Ectodermal cell (in vitro differentiated cells): ENCODE measurements at regions not wholly inside any gene's neighbourhood (a gene's known extent, or its start where the extent isn't known, plus 50 kb on each side); places are given as distances from the start of the nearest gene placed in this dataset.

Source experiments
- H3K27ac ChIP-seq: 2 replicates; pipeline ENCODE4 v1.7.0; 2013; ENCODE audit warnings: mild to moderate bottlenecking, low read depth, low read length; ENCODE audit not compliant: insufficient read depth, poor library complexity, severe bottlenecking
- H3K27me3 ChIP-seq: 2 replicates; pipeline ENCODE4 v1.7.0; 2013; ENCODE audit warnings: mild to moderate bottlenecking, low read length; ENCODE audit not compliant: insufficient read depth, control insufficient read depth, poor library complexity, severe bottlenecking
- H3K36me3 ChIP-seq: one replicate; pipeline ENCODE4 v1.7.0; 2013; ENCODE audit warnings: low read length; ENCODE audit not compliant: control insufficient read depth, insufficient read depth
- H3K4me1 ChIP-seq: one replicate; pipeline ENCODE4 v1.7.0; 2013; ENCODE audit warnings: low read length; ENCODE audit not compliant: control insufficient read depth, insufficient read depth
- H3K4me3 ChIP-seq: 2 replicates; pipeline ENCODE4 v1.7.0; 2013; ENCODE audit warnings: low read depth, low read length, control low read depth; ENCODE audit not compliant: insufficient read depth
- H3K9me3 ChIP-seq: 2 replicates; pipeline ENCODE4 v1.7.0; 2013; ENCODE audit warnings: mild to moderate bottlenecking, low read length, moderate library complexity; ENCODE audit not compliant: control insufficient read depth
- WGBS, 2 experiments: methylation state at CpG; one replicate each; pipeline ENCODE4 v1.1.7; 2013; ENCODE audit warnings: missing lambda C conversion rate in 2 of 2; 5-methylcytosine and 5-hydroxymethylcytosine counted together

DNA sequence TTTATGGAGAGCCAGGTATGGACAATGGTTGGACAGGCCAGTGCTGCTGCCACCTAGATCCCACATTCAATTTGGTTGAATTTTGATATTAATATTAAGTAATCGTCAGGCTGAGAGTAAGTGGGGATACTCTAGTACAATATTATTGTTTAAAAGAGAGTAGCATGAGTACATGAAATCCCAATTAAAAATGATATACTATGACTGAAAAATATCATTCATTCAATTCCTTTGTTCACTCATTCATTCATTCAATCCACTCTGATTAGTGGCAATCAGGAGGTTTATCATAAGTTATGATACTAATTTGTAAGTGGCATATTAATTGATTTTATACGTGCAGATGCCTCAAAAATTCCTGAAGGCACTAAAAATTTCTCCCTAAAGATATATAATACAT is 224.2 kb downstream of the DMRT2 start:
- Histone ChIP-seq H3K27ac (no peak overlapping the region), H3K27me3 (no peaks in the 10 kb centered on the region), H3K4me1 (no peaks in the 10 kb centered on the region), H3K9me3 (no peaks in the 10 kb centered on the region), H3K4me3 (no peak overlapping the region), H3K36me3 (no peaks in the 10 kb centered on the region)
- WGBS, 2 experiments, result no CpG with 5 or more reads among the region's 2 CpGs

DNA sequence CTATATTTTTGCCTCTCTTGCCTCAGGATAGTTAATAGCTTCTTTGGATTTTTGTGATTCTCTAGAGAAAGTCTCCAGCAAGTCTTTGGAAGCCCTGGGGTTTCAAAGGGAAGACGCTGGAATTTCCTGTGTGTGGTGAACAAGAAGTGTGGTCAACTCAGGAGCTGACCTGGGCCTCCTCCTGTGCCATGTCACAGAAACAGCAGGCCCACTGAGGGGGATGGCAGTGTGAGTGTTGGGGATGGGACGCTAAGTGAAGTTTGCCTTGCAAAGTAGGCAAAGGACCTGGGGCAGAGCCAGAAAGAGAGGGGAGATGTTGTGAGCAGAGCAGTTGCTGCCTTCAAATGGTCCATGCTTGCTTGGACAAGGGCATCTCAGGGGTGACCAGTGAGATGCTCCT is 226.3 kb downstream of the DMRT2 start:
- H3K4me3 ChIP-seq, result no peak overlapping the region
- H3K9me3 ChIP-seq, result no peaks in the 10 kb centered on the region
- 26 to 39% methylated on average over 2 of the region's 2 CpGs for WGBS, 2 experiments
- H3K36me3 ChIP-seq, result no peaks in the 10 kb centered on the region
- no peak overlapping the region for H3K27ac ChIP-seq
- no peaks in the 10 kb centered on the region for H3K4me1 ChIP-seq
- no peaks in the 10 kb centered on the region for H3K27me3 ChIP-seq

DNA sequence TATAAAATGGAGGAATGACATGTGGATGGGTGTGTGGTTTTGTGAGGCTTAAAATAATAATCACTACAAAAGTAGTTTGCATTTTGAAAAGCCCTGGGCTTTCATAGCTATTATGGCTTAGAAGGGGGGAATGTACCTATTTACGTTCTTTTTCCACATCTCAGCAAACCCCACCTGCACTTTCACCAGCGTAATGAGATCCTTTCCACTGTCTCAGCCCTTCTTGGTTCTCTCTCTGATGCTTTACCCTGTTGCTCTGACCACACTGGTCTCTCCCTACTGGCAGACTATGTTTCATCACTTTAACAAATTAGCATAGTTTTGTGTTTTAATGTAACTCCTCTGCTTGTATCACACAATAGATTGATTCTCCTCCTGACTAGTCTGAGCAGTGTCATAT is 234.6 kb downstream of the DMRT2 start:
- Histone ChIP-seq H3K4me1 (no peaks in the 10 kb centered on the region), H3K4me3 (no peak overlapping the region), H3K27ac (no peak overlapping the region), H3K36me3 (no peaks in the 10 kb centered on the region), H3K9me3 (no peaks in the 10 kb centered on the region), H3K27me3 (no peaks in the 10 kb centered on the region)
- 86 to 97% methylated on average over 2 of the region's 2 CpGs for WGBS, 2 experiments

DNA sequence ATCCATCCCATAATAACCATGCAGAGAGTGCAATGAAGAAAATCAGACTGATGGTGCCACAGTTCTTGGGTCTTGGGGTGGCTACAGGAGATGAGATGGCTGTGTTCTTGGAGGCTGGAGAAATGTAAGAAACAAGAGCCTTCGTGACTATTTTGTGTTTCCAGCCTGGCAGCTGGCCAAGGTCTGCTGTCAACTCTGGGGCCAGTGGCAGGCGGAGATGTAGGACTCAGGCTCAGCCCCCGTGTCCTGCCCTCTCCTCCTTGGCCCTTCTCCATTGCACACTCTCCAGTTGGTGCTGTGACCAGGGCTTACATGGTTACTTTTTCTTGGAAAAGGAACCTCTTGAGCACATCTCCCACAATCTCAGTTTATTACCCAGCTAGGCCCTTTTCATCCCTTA is 235.4 kb downstream of the DMRT2 start:
- H3K4me1 ChIP-seq, result no peaks in the 10 kb centered on the region
- H3K36me3 ChIP-seq, result no peaks in the 10 kb centered on the region
- no peaks in the 10 kb centered on the region for H3K9me3 ChIP-seq
- no peak overlapping the region for H3K4me3 ChIP-seq
- WGBS, 2 experiments, result 89 to 97% methylated on average over 3 of the region's 3 CpGs
- no peak overlapping the region for H3K27ac ChIP-seq
- no peaks in the 10 kb centered on the region for H3K27me3 ChIP-seq

DNA sequence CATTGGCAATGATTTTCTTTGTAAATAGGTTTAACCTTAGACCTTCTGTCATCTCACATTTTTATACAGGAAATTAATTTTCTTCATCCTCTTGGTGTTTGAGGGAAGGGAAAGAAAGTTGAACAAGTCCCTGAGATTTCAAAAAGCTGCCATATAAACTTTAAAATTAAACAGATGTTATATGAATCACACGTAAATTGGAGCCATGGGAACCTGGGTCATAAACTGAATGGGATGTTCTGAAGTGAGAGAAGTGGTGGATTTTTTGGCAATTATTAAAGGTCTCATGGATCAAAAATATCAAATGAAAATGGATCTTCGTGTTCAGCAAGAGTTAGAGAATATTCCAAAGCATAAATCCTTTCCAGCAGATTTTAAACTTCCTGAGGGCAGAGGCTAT is 242.2 kb downstream of the DMRT2 start:
- WGBS, 2 experiments, result 73 to 85% methylated on average over 2 of the region's 2 CpGs
- Histone ChIP-seq H3K27me3 (no peaks in the 10 kb centered on the region), H3K9me3 (no peaks in the 10 kb centered on the region), H3K4me3 (no peak overlapping the region), H3K27ac (no peak overlapping the region), H3K36me3 (no peaks in the 10 kb centered on the region), H3K4me1 (no peaks in the 10 kb centered on the region)

DNA sequence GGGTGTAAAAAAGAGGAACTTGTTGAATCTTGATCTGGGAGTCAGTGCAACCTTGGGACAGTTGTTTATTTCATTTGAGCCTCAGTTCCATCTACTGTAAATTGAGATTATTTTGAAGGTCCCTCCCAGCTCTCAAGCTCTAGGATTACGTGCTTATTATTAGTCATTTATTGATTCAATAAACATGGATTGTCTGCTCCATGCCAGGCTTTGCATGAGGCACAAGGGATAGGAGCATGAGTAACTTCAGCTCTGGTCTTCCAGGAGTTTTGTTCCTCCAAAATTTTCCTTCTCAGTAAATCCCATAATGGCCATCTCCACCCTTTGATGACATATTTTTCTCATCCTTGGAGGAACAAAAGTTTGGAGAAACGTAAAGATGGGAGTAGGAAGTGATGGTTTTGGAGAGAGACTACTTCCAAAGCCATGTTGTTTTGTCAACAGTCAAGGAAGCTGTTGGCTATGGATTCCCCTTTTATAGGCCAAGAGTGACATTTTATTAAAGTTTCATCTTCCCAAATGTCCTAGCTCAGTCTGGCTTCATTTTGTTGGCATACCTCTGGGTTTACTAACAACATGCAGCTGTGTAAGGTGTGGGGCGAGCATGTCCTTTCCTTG is 244.6 kb downstream of the DMRT2 start:
- no peaks in the 10 kb centered on the region for H3K27me3 ChIP-seq
- H3K9me3 ChIP-seq, result no peaks in the 10 kb centered on the region
- H3K27ac ChIP-seq, result no peak overlapping the region
- no peaks in the 10 kb centered on the region for H3K36me3 ChIP-seq
- H3K4me1 ChIP-seq, result no peaks in the 10 kb centered on the region
- 88 to 90% methylated on average over 3 of the region's 3 CpGs for WGBS, 2 experiments
- H3K4me3 ChIP-seq, result no peak overlapping the region

DNA sequence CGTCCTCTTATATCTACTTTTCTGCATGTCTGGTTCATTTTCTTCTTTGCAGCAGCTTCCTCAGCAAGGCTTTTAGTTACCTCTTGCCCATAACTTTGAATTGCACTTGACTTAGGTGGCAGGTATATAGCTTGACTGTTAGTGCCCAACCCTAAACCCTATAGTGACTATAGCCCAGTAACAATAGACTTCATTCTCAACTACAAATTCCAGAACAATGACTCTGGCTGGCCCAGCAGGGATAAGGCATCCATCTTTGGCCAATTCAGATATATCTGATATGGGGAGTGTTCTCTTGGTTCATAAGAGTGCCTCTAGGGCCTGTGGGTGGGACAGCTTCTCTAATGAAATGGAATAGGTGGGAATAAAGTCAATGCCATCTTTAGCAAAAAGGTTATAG is 246.2 kb downstream of the DMRT2 start:
- Histone ChIP-seq H3K27me3 (no peaks in the 10 kb centered on the region), H3K4me1 (no peaks in the 10 kb centered on the region), H3K36me3 (no peaks in the 10 kb centered on the region), H3K9me3 (no peaks in the 10 kb centered on the region), H3K4me3 (no peak overlapping the region), H3K27ac (no peak overlapping the region)
- 93 to 100% methylated on average over 1 of the region's 1 CpG for WGBS, 2 experiments

DNA sequence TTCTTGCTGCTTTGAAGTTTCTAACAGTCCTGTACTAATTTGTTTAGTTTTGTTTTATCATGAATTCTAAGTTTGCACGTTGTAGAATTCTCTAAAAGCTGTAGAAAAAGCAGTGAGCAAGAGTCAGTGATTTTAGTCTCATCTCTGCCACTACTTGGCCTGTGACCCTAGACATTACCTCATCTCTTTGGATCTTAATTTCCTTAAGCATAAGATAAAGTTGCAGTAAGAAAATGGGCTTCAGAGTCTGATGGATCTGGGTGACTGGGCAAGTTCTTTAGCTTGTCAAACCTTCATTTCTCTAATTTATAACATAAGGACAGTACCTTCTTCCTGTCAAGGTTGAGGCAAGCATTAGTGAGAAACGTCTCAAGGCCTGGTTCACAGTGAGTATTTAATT is 247.9 kb downstream of the DMRT2 start:
- Histone ChIP-seq H3K27me3 (no peaks in the 10 kb centered on the region), H3K4me3 (no peak overlapping the region), H3K27ac (no peak overlapping the region), H3K9me3 (no peaks in the 10 kb centered on the region), H3K36me3 (no peaks in the 10 kb centered on the region), H3K4me1 (no peaks in the 10 kb centered on the region)
- 79 to 86% methylated on average over 2 of the region's 2 CpGs for WGBS, 2 experiments

DNA sequence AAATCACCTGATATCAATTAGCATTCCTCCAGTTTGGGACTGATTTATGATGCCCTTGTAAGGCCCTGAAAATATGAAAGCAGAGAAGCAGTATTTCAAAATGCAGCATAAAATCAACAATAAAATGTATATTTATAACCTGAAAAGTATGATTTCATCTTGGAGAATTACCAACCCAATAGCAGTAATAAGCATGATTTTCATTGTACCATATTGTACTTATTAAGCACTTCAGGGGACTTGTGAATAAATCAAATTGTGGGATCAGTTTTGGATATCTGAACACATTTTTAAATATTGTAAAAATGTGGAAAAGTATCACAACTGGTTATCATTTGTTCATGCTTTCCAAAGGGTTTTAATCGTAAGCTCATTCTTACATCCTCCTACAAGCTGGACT is 250.8 kb downstream of the DMRT2 start:
- WGBS, 2 experiments, result 0% methylated on average over 1 of the region's 1 CpG; no CpG with 5 or more reads in 1 of the 2 experiments
- Histone ChIP-seq H3K4me1 (no peaks in the 10 kb centered on the region), H3K9me3 (no peaks in the 10 kb centered on the region), H3K4me3 (no peak overlapping the region), H3K27ac (no peak overlapping the region), H3K36me3 (no peaks in the 10 kb centered on the region), H3K27me3 (no peaks in the 10 kb centered on the region)

DNA sequence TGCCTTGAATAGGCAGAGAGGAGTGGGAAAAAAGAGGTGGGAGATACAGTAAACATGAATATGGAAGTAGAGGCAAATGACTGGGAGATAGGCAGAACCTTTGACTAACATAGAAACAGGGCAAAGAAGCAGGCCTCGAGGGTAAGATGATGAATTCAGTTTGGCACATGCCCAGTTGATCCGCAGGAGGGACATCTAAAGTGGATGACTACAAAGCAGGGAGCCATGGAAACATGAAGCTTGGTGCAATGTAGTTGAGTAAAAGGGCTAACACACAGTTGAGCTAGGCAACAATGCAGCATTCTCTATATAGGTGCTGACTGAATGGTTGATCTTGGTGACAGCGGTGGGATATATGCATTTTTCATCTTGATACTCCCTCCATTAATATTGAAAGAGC is 253.8 kb downstream of the DMRT2 start:
- 88 to 94% methylated on average over 2 to 3 of the region's 3 CpGs for WGBS, 2 experiments
- H3K36me3 ChIP-seq, result no peaks in the 10 kb centered on the region
- no peak overlapping the region for H3K27ac ChIP-seq
- no peaks in the 10 kb centered on the region for H3K9me3 ChIP-seq
- H3K27me3 ChIP-seq, result no peaks in the 10 kb centered on the region
- H3K4me3 ChIP-seq, result no peak overlapping the region
- H3K4me1 ChIP-seq, result no peaks in the 10 kb centered on the region
